ENCODE measurements at regions not wholly inside any gene's neighbourhood (a gene's known extent, or its start where the extent isn't known, plus 50 kb on each side); places are given as distances from the start of the nearest gene placed in this dataset.

- Histone ChIP-seq H3K9me3 (no peaks in the 10 kb centered on the region), H3K4me1 (no peaks in the 10 kb centered on the region), H3K36me3 (no peaks in the 10 kb centered on the region), H3K4me3 (no peak overlapping the region), H3K27ac (no peak overlapping the region), H3K27me3 (no peaks in the 10 kb centered on the region)
- intact Hi-C loops (cut with DNase I) = no loop called here
- ATAC-seq = no peak
- no peak for DNase-seq
- TF ChIP-seq, protein P1, sequence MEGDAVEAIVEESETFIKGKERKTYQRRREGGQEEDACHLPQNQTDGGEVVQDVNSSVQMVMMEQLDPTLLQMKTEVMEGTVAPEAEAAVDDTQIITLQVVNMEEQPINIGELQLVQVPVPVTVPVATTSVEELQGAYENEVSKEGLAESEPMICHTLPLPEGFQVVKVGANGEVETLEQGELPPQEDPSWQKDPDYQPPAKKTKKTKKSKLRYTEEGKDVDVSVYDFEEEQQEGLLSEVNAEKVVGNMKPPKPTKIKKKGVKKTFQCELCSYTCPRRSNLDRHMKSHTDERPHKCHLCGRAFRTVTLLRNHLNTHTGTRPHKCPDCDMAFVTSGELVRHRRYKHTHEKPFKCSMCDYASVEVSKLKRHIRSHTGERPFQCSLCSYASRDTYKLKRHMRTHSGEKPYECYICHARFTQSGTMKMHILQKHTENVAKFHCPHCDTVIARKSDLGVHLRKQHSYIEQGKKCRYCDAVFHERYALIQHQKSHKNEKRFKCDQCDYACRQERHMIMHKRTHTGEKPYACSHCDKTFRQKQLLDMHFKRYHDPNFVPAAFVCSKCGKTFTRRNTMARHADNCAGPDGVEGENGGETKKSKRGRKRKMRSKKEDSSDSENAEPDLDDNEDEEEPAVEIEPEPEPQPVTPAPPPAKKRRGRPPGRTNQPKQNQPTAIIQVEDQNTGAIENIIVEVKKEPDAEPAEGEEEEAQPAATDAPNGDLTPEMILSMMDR (IDR thresholded peaks at IDR 0.05) = no peak
Measured at GRCh38 chr3:24843955-24844354, 349.3 kb upstream of the THRB start.

DNA sequence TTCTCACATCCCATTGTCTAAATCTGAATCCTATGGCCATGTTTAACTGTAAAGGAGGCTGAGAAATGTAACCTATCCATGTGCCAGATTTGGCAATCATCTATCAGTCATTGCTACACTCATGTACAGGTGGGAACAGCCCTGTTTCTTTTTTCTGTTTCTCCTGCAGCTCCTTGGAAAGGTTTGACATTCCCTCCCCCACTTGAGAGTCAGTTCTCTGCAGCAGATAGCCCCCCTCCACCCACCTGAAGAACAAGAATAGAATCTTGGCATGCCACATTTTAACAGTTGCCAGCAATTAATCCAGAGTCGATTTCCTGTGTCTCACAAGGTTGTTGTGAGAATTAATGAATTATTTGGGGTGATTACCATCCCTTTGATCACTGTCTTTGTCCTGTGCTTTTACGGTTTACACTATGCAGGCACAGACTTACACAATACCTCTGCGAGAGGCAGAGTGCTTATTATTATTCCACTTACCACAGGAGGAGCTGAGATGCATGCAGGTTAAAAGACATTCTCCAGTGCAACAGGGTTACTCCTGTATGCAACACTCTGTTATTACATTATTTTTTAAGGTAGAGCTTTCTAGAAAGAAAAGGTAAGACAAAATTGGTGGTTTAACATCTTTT is 351.0 kb upstream of the THRB start:
- Histone ChIP-seq H3K36me3 (no peaks in the 10 kb centered on the region), H3K9me3 (no peaks in the 10 kb centered on the region), H3K4me1 (no peaks in the 10 kb centered on the region), H3K4me3 (no peak overlapping the region), H3K27ac (no peak overlapping the region), H3K27me3 (no peaks in the 10 kb centered on the region)
- TF ChIP-seq, protein P1 (IDR thresholded peaks at IDR 0.05) = no peak
- intact Hi-C loops (cut with DNase I) = no loop called here
- no peak for DNase-seq
- no peak for ATAC-seq

- intact Hi-C loops (cut with DNase I) = no loop called here
- TF ChIP-seq, protein P1 (IDR thresholded peaks at IDR 0.05) = no peak
- no peak overlapping the region for H3K27ac ChIP-seq
- ATAC-seq = no peak
- no peaks in the 10 kb centered on the region for H3K36me3 ChIP-seq
- no peaks in the 10 kb centered on the region for H3K4me1 ChIP-seq
- H3K27me3 ChIP-seq = no peaks in the 10 kb centered on the region
- no peak for DNase-seq
- no peaks in the 10 kb centered on the region for H3K9me3 ChIP-seq
- no peak overlapping the region for H3K4me3 ChIP-seq
Measured at GRCh38 chr3:24846286-24846860, 351.7 kb upstream of the THRB start.

DNA sequence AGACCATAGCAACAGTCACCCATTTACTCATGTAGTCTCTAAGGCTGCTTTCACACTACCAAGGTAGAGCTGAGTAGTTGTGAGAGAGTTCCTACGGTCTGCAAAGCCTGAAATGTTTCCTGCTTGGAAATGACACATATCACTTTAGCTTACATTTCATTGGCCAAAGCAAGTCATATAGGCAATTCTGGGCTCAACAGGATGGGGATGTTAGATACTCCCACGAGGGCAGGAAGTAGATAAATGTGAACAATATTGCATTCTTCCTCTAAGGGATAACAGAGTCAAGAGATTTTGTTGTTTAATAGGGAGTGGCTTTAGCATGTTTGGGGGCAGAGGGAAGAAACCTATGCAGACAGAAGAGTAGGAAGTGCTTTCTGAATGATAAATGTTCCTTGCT is 355.6 kb upstream of the THRB start:
- no peak for DNase-seq
- Histone ChIP-seq H3K4me3 (no peak overlapping the region), H3K27me3 (no peaks in the 10 kb centered on the region), H3K4me1 (no peaks in the 10 kb centered on the region), H3K36me3 (no peaks in the 10 kb centered on the region), H3K27ac (no peak overlapping the region), H3K9me3 (no peaks in the 10 kb centered on the region)
- no peak for ATAC-seq
- intact Hi-C loops (cut with DNase I) = no loop called here
- TF ChIP-seq, protein P1 (IDR thresholded peaks at IDR 0.05) = no peak

DNA sequence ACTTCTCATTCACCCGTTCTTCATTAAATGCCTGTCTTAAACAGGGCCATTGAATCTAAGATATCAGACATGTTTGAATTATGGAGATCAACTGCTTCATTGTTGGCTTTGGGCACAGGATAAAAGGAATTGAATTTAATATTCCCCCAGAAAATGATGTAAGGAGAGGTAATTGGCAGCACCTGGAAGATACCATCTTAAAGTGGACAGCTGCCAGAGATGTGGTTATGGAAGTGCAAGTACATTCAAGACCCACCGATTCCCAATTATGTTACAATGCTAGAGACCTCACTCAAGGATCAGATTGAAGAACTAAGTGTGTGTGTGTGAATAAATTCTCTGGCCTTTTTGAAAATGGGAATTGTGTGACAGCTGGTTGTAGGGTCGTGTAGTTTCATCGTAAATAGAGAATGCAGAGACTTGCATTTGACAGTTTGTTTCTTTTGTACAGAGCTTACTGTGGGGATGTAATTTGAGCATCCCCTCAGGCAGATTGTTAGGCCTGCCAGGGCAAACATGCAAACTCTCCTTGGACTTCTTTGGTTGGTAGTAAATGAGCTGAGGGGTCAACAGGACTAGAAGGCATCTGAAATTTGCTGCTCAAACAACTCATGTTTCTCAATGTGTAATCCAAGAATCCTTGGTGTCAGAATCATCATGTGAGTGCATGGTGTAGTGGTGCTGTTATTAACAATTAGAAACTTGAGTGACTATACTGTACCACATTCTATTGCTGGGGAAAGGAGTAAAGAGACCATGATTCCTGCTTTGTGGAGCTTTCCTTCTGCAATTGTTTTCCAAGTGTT is 359.2 kb upstream of the THRB start:
- H3K36me3 ChIP-seq = no peaks in the 10 kb centered on the region
- intact Hi-C loops (cut with DNase I) = no loop called here
- DNase-seq (no peak), ATAC-seq (no peak)
- TF ChIP-seq, protein P1 (IDR thresholded peaks at IDR 0.05) = no peak
- H3K4me3 ChIP-seq = no peak overlapping the region
- no peaks in the 10 kb centered on the region for H3K9me3 ChIP-seq
- no peaks in the 10 kb centered on the region for H3K27me3 ChIP-seq
- H3K27ac ChIP-seq = no peak overlapping the region
- no peaks in the 10 kb centered on the region for H3K4me1 ChIP-seq
